ENCODE measurements at regions not wholly inside any gene's neighbourhood (a gene's known extent, or its start where the extent isn't known, plus 50 kb on each side); places are given as distances from the start of the nearest gene placed in this dataset.

- intact Hi-C loops (cut with DNase I) = loop anchor here in 1 of 10 donors (10.0 kb wide), 1 partner anchor 62 kb away; no protein-coding TSS in a partner anchor
- DNase-seq (no peak), ATAC-seq (no peak)
- peaks cover 0 to 6% (median 0%) of the 10 kb centered on the region in 11 donors for H3K9me3 ChIP-seq
- H3K36me3 ChIP-seq = no peaks in the 10 kb centered on the region
- no peaks in the 10 kb centered on the region for H3K27me3 ChIP-seq
- H3K4me1 ChIP-seq = no peaks in the 10 kb centered on the region
- H3K4me3 ChIP-seq = no peak overlapping the region
- no peak overlapping the region for H3K27ac ChIP-seq
- no peak for TF ChIP-seq CTCF (IDR thresholded peaks at IDR 0.05)
Observed at GRCh38 chr9:115507148-115507547, 389.2 kb upstream of the TNC start.

- TF ChIP-seq CTCF (IDR thresholded peaks at IDR 0.05) = no peak
Observed at GRCh38 chr9:115513148-115513547, 395.2 kb upstream of the TNC start.

GRCh38 chr9:115514454-115514853 lies 396.5 kb upstream of the TNC start:
- Histone ChIP-seq H3K4me1 (no peaks in the 10 kb centered on the region), H3K36me3 (no peaks in the 10 kb centered on the region), H3K4me3 (no peak overlapping the region), H3K27me3 (no peaks in the 10 kb centered on the region), H3K27ac (no peak overlapping the region), H3K9me3 (peaks cover 0 to 1% (median 0%) of the 10 kb centered on the region in 11 donors)
- TF ChIP-seq CTCF (IDR thresholded peaks at IDR 0.05) = no peak
- DNase-seq (no peak), ATAC-seq (no peak)
- intact Hi-C loops (cut with DNase I) = no loop called here

More at GRCh38 chr9:115513148-115513547, 395.2 kb upstream of the TNC start:
- H3K4me1 ChIP-seq = no peaks in the 10 kb centered on the region
- no peaks in the 10 kb centered on the region for H3K27me3 ChIP-seq
- ATAC-seq = no peak
- H3K36me3 ChIP-seq = no peaks in the 10 kb centered on the region
- WGBS, 2 donors = 64 to 84% methylated on average over 3 of the region's 3 CpGs
- H3K4me3 ChIP-seq = no peak overlapping the region
- peaks cover 0 to 5% (median 0%) of the 10 kb centered on the region in 11 donors for H3K9me3 ChIP-seq
- no peak overlapping the region for H3K27ac ChIP-seq
- no peak for DNase-seq
- intact Hi-C loops (cut with DNase I) = no loop called here

GRCh38 chr9:115517335-115518075 lies 399.5 kb upstream of the TNC start:
- DNase-seq = no peak

More at GRCh38 chr9:115517335-115518075, 399.5 kb upstream of the TNC start:
- intact Hi-C loops (cut with DNase I) = no loop called here
- H3K27ac ChIP-seq = no peak overlapping the region
- no peaks in the 10 kb centered on the region for H3K4me1 ChIP-seq
- TF ChIP-seq CTCF (IDR thresholded peaks at IDR 0.05) = no peak
- H3K27me3 ChIP-seq = no peaks in the 10 kb centered on the region
- no peaks in the 10 kb centered on the region for H3K36me3 ChIP-seq
- H3K4me3 ChIP-seq = no peak overlapping the region
- ATAC-seq = no peak
- no peaks in the 10 kb centered on the region for H3K9me3 ChIP-seq
